RWPE2 (cell line): ENCODE measurements at regions not wholly inside any gene's neighbourhood (a gene's known extent, or its start where the extent isn't known, plus 50 kb on each side); places are given as distances from the start of the nearest gene placed in this dataset.

ENCODE experiments used
- ATAC-seq: fragments of 200-7000 bp; cut with Tn5 transposase; 3 replicates; pipeline ENCODE4 v1.9.1; 2021; ENCODE audit warnings: low read depth
- DNase-seq: peaks from one replicate; pipeline ENCODE4 v3.0.0-alpha.2; 2020; ENCODE audit warnings: low spot score
- H3K27ac ChIP-seq: fragments of 450-650 bp; 2 replicates; pipeline ENCODE4 v1.5.1; 2017; ENCODE audit warnings: mild to moderate bottlenecking; ENCODE audit not compliant: poor library complexity, severe bottlenecking
- H3K27me3 ChIP-seq: fragments of 250-450 bp; sonication (Bioruptor Pico); 2 replicates; pipeline ENCODE4 v1.5.1; 2021; ENCODE audit warnings: mild to moderate bottlenecking, moderate library complexity; ENCODE audit not compliant: insufficient read depth, poor library complexity, severe bottlenecking
- H3K36me3 ChIP-seq: fragments of 250-450 bp; sonication (Bioruptor Pico); 2 replicates; pipeline ENCODE4 v1.5.1; 2020; ENCODE audit warnings: low read depth, mild to moderate bottlenecking, moderate library complexity
- H3K4me1 ChIP-seq: fragments of 250-450 bp; sonication (Bioruptor Pico); 2 replicates; pipeline ENCODE4 v1.5.1; 2021; ENCODE audit warnings: mild to moderate bottlenecking, moderate library complexity; ENCODE audit not compliant: insufficient read depth, poor library complexity, severe bottlenecking
- H3K4me3 ChIP-seq: fragments of 250-450 bp; sonication (Bioruptor Pico); 2 replicates; pipeline ENCODE4 v1.5.1; 2021; ENCODE audit warnings: mild to moderate bottlenecking, moderate library complexity; ENCODE audit not compliant: severe bottlenecking
- H3K9me3 ChIP-seq: fragments of 250-450 bp; sonication (Bioruptor Pico); 2 replicates; pipeline ENCODE4 v1.5.1; 2021; ENCODE audit warnings: mild to moderate bottlenecking, moderate library complexity; ENCODE audit not compliant: severe bottlenecking
- CTCF ChIP-seq: fragments of 450-650 bp; IDR thresholded peaks from one replicate; pipeline ENCODE4 v1.5.1; 2017; ENCODE audit warnings: mild to moderate bottlenecking, moderate library complexity; ENCODE audit not compliant: poor library complexity, severe bottlenecking

- Histone ChIP-seq H3K27me3 (no peaks in the 10 kb centered on the region), H3K36me3 (no peaks in the 10 kb centered on the region), H3K9me3 (no peaks in the 10 kb centered on the region), H3K27ac (no peak overlapping the region), H3K4me3 (no peak overlapping the region), H3K4me1 (no peaks in the 10 kb centered on the region)
- TF ChIP-seq CTCF = no peak
- ATAC-seq (no peak), DNase-seq (no peak)
Measured at GRCh38 chr7:69365651-69366192, 232.6 kb upstream of the AUTS2 start.

- no peak for DNase-seq
- H3K27ac ChIP-seq = no peak overlapping the region
- no peaks in the 10 kb centered on the region for H3K36me3 ChIP-seq
- ATAC-seq = peak; percentile 14; the same call in 1 of the 3 replicates
- H3K27me3 ChIP-seq = no peaks in the 10 kb centered on the region
- H3K9me3 ChIP-seq = no peaks in the 10 kb centered on the region
- no peak overlapping the region for H3K4me3 ChIP-seq
- no peaks in the 10 kb centered on the region for H3K4me1 ChIP-seq
- TF ChIP-seq CTCF = no peak
Measured at GRCh38 chr7:69367780-69368179, 230.5 kb upstream of the AUTS2 start.

GRCh38 chr7:69373171-69374043 is 224.9 kb upstream of the AUTS2 start:
- ATAC-seq = no peak

GRCh38 chr7:69374044-69374425 is 224.2 kb upstream of the AUTS2 start:
- no peaks in the 10 kb centered on the region for H3K27me3 ChIP-seq
- no peak for ATAC-seq
- no peak overlapping the region for H3K4me3 ChIP-seq
- TF ChIP-seq CTCF = no peak
- H3K9me3 ChIP-seq = no peaks in the 10 kb centered on the region
- no peak for DNase-seq
- H3K27ac ChIP-seq = no peak overlapping the region
- H3K36me3 ChIP-seq = no peaks in the 10 kb centered on the region
- H3K4me1 ChIP-seq = no peaks in the 10 kb centered on the region

More at GRCh38 chr7:69373171-69374043, 224.9 kb upstream of the AUTS2 start:
- no peak overlapping the region for H3K27ac ChIP-seq
- no peak for DNase-seq
- no peaks in the 10 kb centered on the region for H3K27me3 ChIP-seq
- no peaks in the 10 kb centered on the region for H3K4me1 ChIP-seq
- H3K36me3 ChIP-seq = no peaks in the 10 kb centered on the region
- no peaks in the 10 kb centered on the region for H3K9me3 ChIP-seq
- no peak overlapping the region for H3K4me3 ChIP-seq
- no peak for TF ChIP-seq CTCF

GRCh38 chr7:69377191-69377590 is 221.1 kb upstream of the AUTS2 start:
- no peak for TF ChIP-seq CTCF

More at GRCh38 chr7:69377191-69377590, 221.1 kb upstream of the AUTS2 start:
- Histone ChIP-seq H3K27ac (no peak overlapping the region), H3K9me3 (no peaks in the 10 kb centered on the region), H3K4me3 (no peak overlapping the region), H3K4me1 (no peaks in the 10 kb centered on the region), H3K36me3 (no peaks in the 10 kb centered on the region), H3K27me3 (no peaks in the 10 kb centered on the region)
- DNase-seq (no peak), ATAC-seq (no peak)
